IMR-90 (cell line): ENCODE measurements at regions not wholly inside any gene's neighbourhood (a gene's known extent, or its start where the extent isn't known, plus 50 kb on each side); places are given as distances from the start of the nearest gene placed in this dataset.

Source experiments
- ATAC-seq: fragments of 200-7000 bp; cut with Tn5 transposase; 2 replicates; pipeline ENCODE4 v1.9.1; 2020; ENCODE audit warnings: low read depth, mild to moderate bottlenecking, moderate library complexity
- BruUV-seq: library from RNA; stranded (reverse); fragments of 400-500 nt; replicated peaks from 2 replicates; lab custom pipeline; 2021; lab: Mats Ljungman, UMichigan
- CTCF ChIA-PET: fragments of 300-600 bp; formaldehyde crosslinking; extraction: SDS; loops from one replicate; lab custom pipeline; 2021; ENCODE audit warnings: antibody characterized with exemption; lab: Yijun Ruan, JAX
- POLR2A ChIA-PET: fragments of 300-600 bp; sonication (Branson Sonifier 250); formaldehyde crosslinking; loops from one replicate; lab custom pipeline; 2022; ENCODE audit warnings: antibody characterized with exemption; ENCODE audit not compliant: unreplicated experiment; lab: Charles Lee
- DNase-seq: peaks from one replicate; pipeline ENCODE4 v3.0.0; 2013
- H2AFZ ChIP-seq: replicated peaks from 2 replicates; pipeline ENCODE3; 2013; ENCODE audit warnings: low read length, mild to moderate bottlenecking; ENCODE audit not compliant: poor library complexity
- H2AK5ac ChIP-seq: 2 replicates; pipeline ENCODE4 v1.6.1; 2013; ENCODE audit warnings: low read depth, low read length, inconsistent platforms
- H2AK9ac ChIP-seq: replicated peaks from 2 replicates; pipeline ENCODE3; 2013; ENCODE audit warnings: mild to moderate bottlenecking, low read depth, low read length, moderate library complexity; ENCODE audit not compliant: poor library complexity
- H2BK120ac ChIP-seq: 2 replicates; pipeline ENCODE4 v1.6.1; 2013; ENCODE audit warnings: low read depth, low read length, inconsistent platforms
- H2BK15ac ChIP-seq: 3 replicates; pipeline ENCODE4 v1.6.1; 2013; ENCODE audit warnings: low read depth, low read length, inconsistent platforms
- H2BK20ac ChIP-seq: 2 replicates; pipeline ENCODE4 v1.6.1; 2013; ENCODE audit warnings: low read depth, mild to moderate bottlenecking, inconsistent platforms, low read length, moderate library complexity
- H2BK5ac ChIP-seq: 2 replicates; pipeline ENCODE4 v1.6.1; 2013; ENCODE audit warnings: mild to moderate bottlenecking, low read depth, low read length, inconsistent platforms; ENCODE audit not compliant: poor library complexity, severe bottlenecking
- H3K14ac ChIP-seq: replicated peaks from 2 replicates; pipeline ENCODE4 v1.6.1; 2013; ENCODE audit warnings: low read depth, low read length, inconsistent platforms
- H3K18ac ChIP-seq: 2 replicates; pipeline ENCODE4 v1.6.1; 2013; ENCODE audit warnings: low read depth, low read length, control low read depth
- H3K23ac ChIP-seq: 2 replicates; pipeline ENCODE4 v1.6.1; 2013; ENCODE audit warnings: low read depth, low read length, inconsistent platforms
- H3K27ac ChIP-seq: 2 replicates; pipeline ENCODE4 v1.5.1; 2013; ENCODE audit warnings: mild to moderate bottlenecking, control low read depth, low read length; ENCODE audit not compliant: insufficient read depth
- H3K27me3 ChIP-seq: 2 replicates; pipeline ENCODE4 v1.6.1; 2013; ENCODE audit warnings: low read length; ENCODE audit not compliant: control insufficient read depth, insufficient read depth
- H3K36me3 ChIP-seq: 2 replicates; pipeline ENCODE4 v1.6.1; 2013; ENCODE audit warnings: low read length, mixed read lengths; ENCODE audit not compliant: control insufficient read depth, insufficient read depth
- H3K4ac ChIP-seq: 2 replicates; pipeline ENCODE4 v1.6.1; 2013; ENCODE audit warnings: low read depth, low read length, inconsistent platforms
- H3K4me1 ChIP-seq: 2 replicates; pipeline ENCODE4 v1.6.1; 2013; ENCODE audit warnings: low read length, mixed read lengths; ENCODE audit not compliant: control insufficient read depth, insufficient read depth
- H3K4me2 ChIP-seq: 2 replicates; pipeline ENCODE4 v1.6.1; 2013; ENCODE audit warnings: low read depth, mild to moderate bottlenecking, control low read depth, low read length, moderate library complexity
- H3K4me3 ChIP-seq: 2 replicates; pipeline ENCODE4 v1.5.1; 2013; ENCODE audit warnings: low read depth, mild to moderate bottlenecking, control low read depth, low read length, moderate library complexity; ENCODE audit not compliant: insufficient read depth
- H3K56ac ChIP-seq: 2 replicates; pipeline ENCODE4 v1.6.1; 2013; ENCODE audit warnings: low read length, inconsistent platforms; ENCODE audit not compliant: insufficient read depth; ENCODE audit errors: extremely low read depth
- H3K79me1 ChIP-seq, 2 experiments: 2 replicates each; pipeline ENCODE4 v1.6.1; 2013; ENCODE audit warnings: low read length in 2 of 2, inconsistent platforms in 1 of 2, low read depth in 1 of 2
- H3K9ac ChIP-seq: 2 replicates; pipeline ENCODE4 v1.6.1; 2013; ENCODE audit warnings: low read depth, low read length, control low read depth
- H3K9me1 ChIP-seq: 2 replicates; pipeline ENCODE4 v1.6.1; 2013; ENCODE audit warnings: low read length, inconsistent platforms; ENCODE audit not compliant: insufficient read depth
- H3K9me3 ChIP-seq: 2 replicates; pipeline ENCODE4 v1.6.1; 2013; ENCODE audit warnings: low read length; ENCODE audit not compliant: control insufficient read depth, insufficient read depth
- H4K20me1 ChIP-seq: 2 replicates; pipeline ENCODE4 v1.6.1; 2013; ENCODE audit warnings: low read length, inconsistent platforms; ENCODE audit not compliant: insufficient read depth
- H4K5ac ChIP-seq: 2 replicates; pipeline ENCODE4 v1.6.1; 2013; ENCODE audit warnings: mild to moderate bottlenecking, low read depth, low read length, control low read depth
- H4K8ac ChIP-seq, 2 experiments: 2 replicates each; pipeline ENCODE4 v1.6.1; 2013; ENCODE audit warnings: low read depth in 2 of 2, low read length in 2 of 2, control low read depth in 1 of 2, inconsistent platforms in 1 of 2
- H4K91ac ChIP-seq: 2 replicates; pipeline ENCODE4 v1.6.1; 2013; ENCODE audit warnings: low read depth, low read length, inconsistent platforms; ENCODE audit not compliant: insufficient read depth
- BHLHE40 ChIP-seq: fragments of 150-350 bp; IDR thresholded peaks from 2 replicates; pipeline ENCODE4 v1.6.1; 2016; ENCODE audit warnings: mild to moderate bottlenecking, low read depth, low read length
- CHD1 ChIP-seq: IDR thresholded peaks from 2 replicates; pipeline ENCODE4 v1.6.1; 2012; ENCODE audit warnings: low read depth, low read length, improper control_type of control experiment
- ELK1 ChIP-seq: fragments of 150-350 bp; IDR thresholded peaks from 2 replicates; pipeline ENCODE4 v1.6.1; 2016; ENCODE audit warnings: low read depth, mild to moderate bottlenecking, low read length, moderate library complexity, borderline replicate concordance
- FOS ChIP-seq: fragments of 150-350 bp; IDR thresholded peaks from 2 replicates; pipeline ENCODE4 v1.6.1; 2016; ENCODE audit warnings: low read depth, low read length
- MAFK ChIP-seq: IDR thresholded peaks from 2 replicates; pipeline ENCODE4 v1.6.1; 2012; ENCODE audit warnings: low read depth, low read length, improper control_type of control experiment
- MAZ ChIP-seq: IDR thresholded peaks from 2 replicates; pipeline ENCODE4 v1.6.1; 2012; ENCODE audit warnings: low read depth, mild to moderate bottlenecking, low read length, improper control_type of control experiment, moderate library complexity, borderline replicate concordance
- NFE2L2 ChIP-seq: fragments of 150-350 bp; IDR thresholded peaks from 2 replicates; pipeline ENCODE4 v1.6.1; 2016; ENCODE audit warnings: low read depth, mild to moderate bottlenecking, low read length
- RAD21 ChIP-seq: IDR thresholded peaks from 2 replicates; pipeline ENCODE4 v1.6.1; 2012; ENCODE audit warnings: low read length, improper control_type of control experiment
- RCOR1 ChIP-seq: IDR thresholded peaks from 2 replicates; pipeline ENCODE4 v1.6.1; 2012; ENCODE audit warnings: mild to moderate bottlenecking, low read length, improper control_type of control experiment; ENCODE audit not compliant: insufficient replicate concordance
- SMC3 ChIP-seq: fragments of 150-350 bp; IDR thresholded peaks from 2 replicates; pipeline ENCODE4 v1.6.1; 2016; ENCODE audit warnings: low read depth, mild to moderate bottlenecking, antibody characterized with exemption, low read length, moderate library complexity
- USF2 ChIP-seq: fragments of 150-350 bp; IDR thresholded peaks from 2 replicates; pipeline ENCODE4 v1.6.1; 2017; ENCODE audit warnings: mild to moderate bottlenecking, antibody characterized with exemption, low read length, low read depth
- WGBS, 2 experiments: methylation state at CpG; one replicate each; pipeline versions ENCODE4 v1.1.5 to v1.1.7; 2013; ENCODE audit warnings: missing lambda C conversion rate in 2 of 2; ENCODE audit not compliant: insufficient read length in 1 of 2; ENCODE audit errors: extremely low coverage in 2 of 2; 5-methylcytosine and 5-hydroxymethylcytosine counted together
- dilution Hi-C: fragments of 300-500 bp; cut with HindIII; formaldehyde crosslinking; loops from one replicate; pipeline ENCODE4 v1.14.3; 2018; ENCODE audit warnings: low sequenced_read_pairs; ENCODE audit not compliant: unreplicated experiment
- in situ Hi-C: fragments of 300-500 bp; cut with MboI; formaldehyde crosslinking; loops from 3 replicates; pipeline ENCODE4 v1.14.3; 2019; ENCODE audit warnings: low sequenced_read_pairs, inconsistent platforms, mixed read lengths
- intact Hi-C: fragments of 100-400 bp; cut with micrococcal nuclease; formaldehyde crosslinking; loops from 2 replicates; pipeline ENCODE4 v1.10.0; 2022
- TF ChIP-seq, protein P1 (sequence below): conservative IDR thresholded peaks from 2 replicates; pipeline ENCODE4 v1.5.1; 2012; ENCODE audit warnings: mild to moderate bottlenecking, low read depth, low read length, improper control_type of control experiment

DNA sequence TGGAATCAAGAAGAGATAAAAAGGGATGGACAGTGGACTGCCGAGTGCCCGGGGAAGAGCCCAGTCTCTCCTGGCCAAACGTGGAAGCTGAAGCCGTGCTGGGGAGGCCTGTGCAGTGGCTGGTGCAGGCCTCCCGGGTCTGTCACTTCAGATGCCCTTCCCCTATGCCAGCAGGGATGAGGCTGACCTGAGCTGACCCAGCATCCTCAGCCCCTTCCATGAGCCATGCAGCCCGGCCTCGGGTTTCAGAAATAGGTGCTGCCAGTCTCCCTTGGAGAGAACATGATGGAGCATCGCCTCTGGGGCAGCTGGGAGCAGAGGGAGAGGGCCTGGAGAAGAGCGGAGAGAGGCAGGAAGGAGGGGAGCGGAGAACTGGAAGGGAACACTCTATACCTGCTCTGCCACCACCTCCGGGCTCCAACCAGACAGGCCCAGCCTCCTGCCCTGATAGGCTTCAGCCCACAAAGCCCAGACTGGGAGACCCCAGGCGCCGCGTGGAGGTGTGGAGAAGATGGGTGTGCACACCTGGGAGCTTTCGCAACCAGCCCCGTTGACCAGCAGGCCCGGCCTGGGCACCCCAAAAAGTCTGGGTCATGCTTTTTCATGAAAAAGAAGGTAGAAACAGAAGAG is 68.6 kb upstream of the PPP2R2D start:
- H3K56ac ChIP-seq = no peak overlapping the region
- BruUV-seq = no TSS peak
- no peak overlapping the region for H2BK15ac ChIP-seq
- intact Hi-C loops (no loop called here), in situ Hi-C loops (no loop called here), dilution Hi-C loops (no loop called here)
- H3K4me1 ChIP-seq = no peaks in the 10 kb centered on the region
- ChIA-PET CTCF (no interaction called here), POLR2A (no interaction called here)
- H3K79me1 ChIP-seq = no peaks in the 10 kb centered on the region
- H4K20me1 ChIP-seq = no peaks in the 10 kb centered on the region
- no peak overlapping the region for H2AFZ ChIP-seq
- no peak overlapping the region for H3K14ac ChIP-seq
- no peaks in the 10 kb centered on the region for H3K27me3 ChIP-seq
- peaks cover 43% of the 10 kb centered on the region for H3K9me3 ChIP-seq
- H3K9ac ChIP-seq = no peak overlapping the region
- H4K91ac ChIP-seq = no peak overlapping the region
- WGBS, 2 experiments = no CpG with 5 or more reads among the region's 17 CpGs
- no peak overlapping the region for H3K18ac ChIP-seq
- no peak overlapping the region for H3K4me3 ChIP-seq
- H4K5ac ChIP-seq = no peak overlapping the region
- no peak overlapping the region for H3K23ac ChIP-seq
- ATAC-seq (no peak), DNase-seq (no peak)
- no peak overlapping the region for H2BK20ac ChIP-seq
- H3K36me3 ChIP-seq = no peaks in the 10 kb centered on the region
- no peaks in the 10 kb centered on the region for H3K9me1 ChIP-seq
- H2BK5ac ChIP-seq = no peak overlapping the region
- no peak overlapping the region for H2BK120ac ChIP-seq
- H2AK9ac ChIP-seq = no peak overlapping the region
- H3K4ac ChIP-seq = no peak overlapping the region
- no peak overlapping the region for H4K8ac ChIP-seq
- H2AK5ac ChIP-seq = no peak overlapping the region
- TF ChIP-seq FOS (no peak), RCOR1 (no peak), MAZ (no peak), RAD21 (no peak), SMC3 (no peak), CHD1 (no peak), NFE2L2 (no peak), BHLHE40 (no peak), MAFK (no peak), USF2 (no peak), ELK1 (no peak)
- TF ChIP-seq, protein P1, sequence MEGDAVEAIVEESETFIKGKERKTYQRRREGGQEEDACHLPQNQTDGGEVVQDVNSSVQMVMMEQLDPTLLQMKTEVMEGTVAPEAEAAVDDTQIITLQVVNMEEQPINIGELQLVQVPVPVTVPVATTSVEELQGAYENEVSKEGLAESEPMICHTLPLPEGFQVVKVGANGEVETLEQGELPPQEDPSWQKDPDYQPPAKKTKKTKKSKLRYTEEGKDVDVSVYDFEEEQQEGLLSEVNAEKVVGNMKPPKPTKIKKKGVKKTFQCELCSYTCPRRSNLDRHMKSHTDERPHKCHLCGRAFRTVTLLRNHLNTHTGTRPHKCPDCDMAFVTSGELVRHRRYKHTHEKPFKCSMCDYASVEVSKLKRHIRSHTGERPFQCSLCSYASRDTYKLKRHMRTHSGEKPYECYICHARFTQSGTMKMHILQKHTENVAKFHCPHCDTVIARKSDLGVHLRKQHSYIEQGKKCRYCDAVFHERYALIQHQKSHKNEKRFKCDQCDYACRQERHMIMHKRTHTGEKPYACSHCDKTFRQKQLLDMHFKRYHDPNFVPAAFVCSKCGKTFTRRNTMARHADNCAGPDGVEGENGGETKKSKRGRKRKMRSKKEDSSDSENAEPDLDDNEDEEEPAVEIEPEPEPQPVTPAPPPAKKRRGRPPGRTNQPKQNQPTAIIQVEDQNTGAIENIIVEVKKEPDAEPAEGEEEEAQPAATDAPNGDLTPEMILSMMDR = no peak
- H3K4me2 ChIP-seq = no peak overlapping the region
- H3K27ac ChIP-seq = no peak overlapping the region
